SK-N-MC (cell line): ENCODE measurements at regions not wholly inside any gene's neighbourhood (a gene's known extent, or its start where the extent isn't known, plus 50 kb on each side); places are given as distances from the start of the nearest gene placed in this dataset.
"Not testable (repeated sequence)": the region's sequence is repeated elsewhere in the genome, so short reads cannot be mapped to it uniquely, and the experiment has no call there.

Source experiments
- EZH2 ChIP-seq: fragments of 200-600 bp; sonication (generic); IDR thresholded peaks from one replicate; pipeline ENCODE4 v1.6.1; 2017; ENCODE audit warnings: antibody characterized with exemption
- FOXP2 ChIP-seq: optimal IDR thresholded peaks from 2 replicates; pipeline ENCODE3; 2011; ENCODE audit warnings: mild to moderate bottlenecking, moderate library complexity; ENCODE audit not compliant: insufficient read depth; ENCODE audit errors: extremely low read length, control extremely low read depth
- POLR2AphosphoS5 ChIP-seq: IDR thresholded peaks from 2 replicates; pipeline ENCODE4 v1.6.1; 2012; ENCODE audit warnings: mild to moderate bottlenecking, low read depth, low read length, borderline replicate concordance

DNA sequence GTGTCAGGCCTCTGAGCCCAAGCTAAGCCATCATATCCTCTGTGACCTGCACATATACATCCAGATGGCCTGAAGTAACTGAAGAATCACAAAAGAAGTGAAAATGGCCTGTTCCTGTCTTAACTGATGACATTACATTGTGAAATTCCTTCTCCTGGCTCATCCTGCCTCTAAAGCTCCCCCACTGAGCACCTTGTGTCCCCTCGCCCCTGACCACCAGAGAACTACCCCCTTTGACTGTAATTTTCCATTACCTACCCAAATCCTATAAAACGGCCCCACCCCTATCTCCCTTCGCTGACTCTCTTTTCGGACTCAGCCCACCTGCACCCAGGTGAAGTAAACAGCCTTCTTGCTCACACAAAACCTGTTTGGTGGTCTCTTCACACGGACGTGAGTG, 1466.6 kb upstream of the GOT2 start:
- TF ChIP-seq EZH2, POLR2AphosphoS5, FOXP2: not testable (repeated sequence)
